Pancreas (tissue), 10 donors: ENCODE measurements at regions not wholly inside any gene's neighbourhood (a gene's known extent, or its start where the extent isn't known, plus 50 kb on each side); places are given as distances from the start of the nearest gene placed in this dataset.

Experiments
- ATAC-seq, 4 donors: fragments of 200-7000 bp; cut with Tn5 transposase; one replicate each; pipeline versions ENCODE4 v1.8.0 to v1.9.1; 2020; ENCODE audit warnings: mild to moderate bottlenecking in 4 of 4, moderate library complexity in 4 of 4
- DNase-seq, 6 donors: peaks; one replicate each; pipeline ENCODE4 v3.0.0-alpha.2; 2020
- FAIRE-seq: peaks from 2 replicates; lab custom pipeline; 2012; peaks lifted over from hg19 to GRCh38; lab: Jason Lieb, UNC
- H3K27ac ChIP-seq, 4 donors: fragments of 200-600 bp; sonication (generic); 1 replicate in 3 of 4; 2 replicates in 1 of 4; pipeline versions ENCODE4 v1.5.0 to v1.8.0; 2020
- H3K27me3 ChIP-seq, 4 donors: fragments of 200-600 bp; one replicate each; pipeline ENCODE4 v1.8.0; 2021
- H3K36me3 ChIP-seq, 3 donors: fragments of 200-600 bp; sonication (generic) in 1 of 3; one replicate each; pipeline versions ENCODE4 v1.5.0 to v1.8.0; 2020 to 2021
- H3K4me1 ChIP-seq, 3 donors: fragments of 200-600 bp; one replicate each; pipeline ENCODE4 v1.8.0; 2021
- H3K4me3 ChIP-seq, 4 donors: fragments of 200-600 bp; sonication (generic) in 2 of 4; one replicate each; pipeline versions ENCODE4 v1.5.0 to v1.8.0; 2020 to 2021
- H3K9me3 ChIP-seq, 4 donors: fragments of 200-600 bp; one replicate each; pipeline ENCODE4 v1.8.0; 2021
- CTCF ChIP-seq, 4 donors: fragments of 200-600 bp; sonication (generic) in 3 of 4; IDR thresholded peaks; one replicate each; pipeline versions ENCODE4 v1.5.0 to v1.8.0; 2021; ENCODE audit warnings: antibody characterized with exemption in 4 of 4
- WGBS, 2 donors: extraction: QIAGEN DNeasy Blood & Tissue Kit; methylation state at CpG; one replicate each; pipeline ENCODE4 v1.1.7; 2013; 5-methylcytosine and 5-hydroxymethylcytosine counted together
- intact Hi-C, 3 donors: fragments of 100-400 bp; cut with DNase I; formaldehyde crosslinking; loops; one replicate each; pipeline versions ENCODE4 v1.11.1 to v1.14.2; 2022
- donor health status: healthy with polysubstance abuse.
- donor health status: DM: no; HTN: no; CAD: no; lungs with moderate emphysema.
- donor health status: DM: no; HTN: no; CAD: no.
- donor health status: control.
- donor health status: control.
- donor health status: Bipolar disorder and iron deficiency.
- donor health status: DM: yes; HTN: yes; CAD: no.
- donor health status: DM: no; HTN: no; CAD: no.
- donor health status: DM: no; HTN: no; CAD: no.
- donor health status: DM: yes; HTN: yes; CAD: no.

- DNase-seq, result no peak
- no peak for FAIRE-seq
- Histone ChIP-seq H3K4me3 (no peak overlapping the region), H3K4me1 (peaks cover 0 to 3% (median 0%) of the 10 kb centered on the region in 3 donors), H3K9me3 (no peaks in the 10 kb centered on the region), H3K36me3 (no peaks in the 10 kb centered on the region), H3K27me3 (no peaks in the 10 kb centered on the region), H3K27ac (no peak overlapping the region)
- intact Hi-C loops, result no loop called here
- no peak for TF ChIP-seq CTCF (IDR thresholded peaks at IDR 0.05)
- peak in 1 of 4 donors; percentile 8 for ATAC-seq
- 68 to 72% methylated on average over 9 of the region's 9 CpGs for WGBS, 2 donors
Measured at GRCh38 chr17:31696703-31697325, 162.2 kb downstream of the COPRS start.

- peak; percentile 37 for FAIRE-seq
- no peak overlapping the region for H3K27ac ChIP-seq
Measured at GRCh38 chr17:31696184-31696602, 162.9 kb downstream of the COPRS start.

GRCh38 chr17:31695456-31696090 is 163.5 kb downstream of the COPRS start:
- Histone ChIP-seq H3K9me3 (no peaks in the 10 kb centered on the region), H3K27me3 (no peaks in the 10 kb centered on the region), H3K36me3 (no peaks in the 10 kb centered on the region), H3K4me3 (no peak overlapping the region), H3K27ac (no peak overlapping the region), H3K4me1 (peaks cover 0 to 3% (median 0%) of the 10 kb centered on the region in 3 donors)
- intact Hi-C loops, result no loop called here
- FAIRE-seq (no peak), ATAC-seq (peak in 1 of 4 donors; percentile 25), DNase-seq (no peak)
- TF ChIP-seq CTCF (IDR thresholded peaks at IDR 0.05), result no peak
- WGBS, 2 donors, result 88 to 90% methylated on average over 8 of the region's 8 CpGs

More at GRCh38 chr17:31696184-31696602, 162.9 kb downstream of the COPRS start:
- Histone ChIP-seq H3K4me1 (peaks cover 0 to 3% (median 0%) of the 10 kb centered on the region in 3 donors), H3K36me3 (no peaks in the 10 kb centered on the region), H3K4me3 (no peak overlapping the region), H3K27me3 (no peaks in the 10 kb centered on the region), H3K9me3 (no peaks in the 10 kb centered on the region)
- ATAC-seq (peak; percentile 77 to 92 (median 84)), DNase-seq (peak; percentile 23 to 80 (median 59))
- TF ChIP-seq CTCF (IDR thresholded peaks at IDR 0.05), result no peak
- intact Hi-C loops, result no loop called here
- 21 to 26% methylated on average over 12 of the region's 12 CpGs for WGBS, 2 donors

GRCh38 chr17:31693433-31694220 is 165.4 kb downstream of the COPRS start:
- no peaks in the 10 kb centered on the region for H3K9me3 ChIP-seq
- DNase-seq, result no peak
- no peak for ATAC-seq
- peaks cover 0 to 3% (median 0%) of the 10 kb centered on the region in 3 donors for H3K4me1 ChIP-seq
- H3K4me3 ChIP-seq, result no peak overlapping the region
- TF ChIP-seq CTCF (IDR thresholded peaks at IDR 0.05), result no peak
- intact Hi-C loops, result no loop called here
- H3K27me3 ChIP-seq, result no peaks in the 10 kb centered on the region
- no peak for FAIRE-seq
- H3K27ac ChIP-seq, result no peak overlapping the region
- no peaks in the 10 kb centered on the region for H3K36me3 ChIP-seq
- 81 to 84% methylated on average over 5 of the region's 5 CpGs for WGBS, 2 donors
